DND-41 (cell line): ENCODE measurements at regions not wholly inside any gene's neighbourhood (a gene's known extent, or its start where the extent isn't known, plus 50 kb on each side); places are given as distances from the start of the nearest gene placed in this dataset.

Experiments
- EZH2 ChIP-seq: IDR thresholded peaks from 3 replicates; pipeline ENCODE4 v1.6.1; 2012; ENCODE audit warnings: borderline replicate concordance, low read depth, mild to moderate bottlenecking, moderate library complexity, low read length, inconsistent platforms; ENCODE audit not compliant: severe bottlenecking
- TF ChIP-seq, protein P1 (sequence below): IDR thresholded peaks from 2 replicates; pipeline ENCODE4 v1.5.1; 2012; ENCODE audit warnings: borderline replicate concordance, low read length, moderate library complexity, mild to moderate bottlenecking; ENCODE audit not compliant: poor library complexity, severe bottlenecking; ENCODE audit errors: extremely low read depth

DNA sequence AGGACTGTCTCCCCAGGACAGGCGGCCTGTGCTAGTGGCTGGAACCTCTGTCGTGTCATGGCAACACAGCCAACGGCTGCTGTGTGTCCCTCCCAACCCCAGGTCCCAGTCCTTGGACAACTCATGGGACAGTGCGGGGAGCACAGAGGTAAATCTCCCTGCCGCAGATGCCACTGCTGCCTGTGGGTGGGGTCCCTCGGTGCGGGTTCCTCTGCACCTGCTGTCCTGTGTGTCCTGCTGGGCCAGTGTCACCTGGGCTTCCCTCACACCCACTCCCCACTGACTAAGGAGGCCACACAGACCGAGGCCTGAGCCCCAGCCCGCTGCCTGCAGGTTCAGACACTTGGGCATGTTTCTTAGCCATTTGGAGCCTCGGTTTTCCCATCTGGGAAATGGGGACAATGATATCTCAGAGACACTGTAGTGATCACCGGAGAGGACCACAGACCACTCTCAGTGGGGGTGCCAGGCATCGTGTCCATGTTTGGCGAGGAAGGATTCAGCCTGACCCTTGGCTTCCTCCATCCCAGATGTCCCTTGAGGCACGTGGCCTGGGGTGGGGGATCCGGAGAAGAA lies 96.5 kb downstream of the SIK1 start:
- TF ChIP-seq EZH2: no peak
- TF ChIP-seq, protein P1, sequence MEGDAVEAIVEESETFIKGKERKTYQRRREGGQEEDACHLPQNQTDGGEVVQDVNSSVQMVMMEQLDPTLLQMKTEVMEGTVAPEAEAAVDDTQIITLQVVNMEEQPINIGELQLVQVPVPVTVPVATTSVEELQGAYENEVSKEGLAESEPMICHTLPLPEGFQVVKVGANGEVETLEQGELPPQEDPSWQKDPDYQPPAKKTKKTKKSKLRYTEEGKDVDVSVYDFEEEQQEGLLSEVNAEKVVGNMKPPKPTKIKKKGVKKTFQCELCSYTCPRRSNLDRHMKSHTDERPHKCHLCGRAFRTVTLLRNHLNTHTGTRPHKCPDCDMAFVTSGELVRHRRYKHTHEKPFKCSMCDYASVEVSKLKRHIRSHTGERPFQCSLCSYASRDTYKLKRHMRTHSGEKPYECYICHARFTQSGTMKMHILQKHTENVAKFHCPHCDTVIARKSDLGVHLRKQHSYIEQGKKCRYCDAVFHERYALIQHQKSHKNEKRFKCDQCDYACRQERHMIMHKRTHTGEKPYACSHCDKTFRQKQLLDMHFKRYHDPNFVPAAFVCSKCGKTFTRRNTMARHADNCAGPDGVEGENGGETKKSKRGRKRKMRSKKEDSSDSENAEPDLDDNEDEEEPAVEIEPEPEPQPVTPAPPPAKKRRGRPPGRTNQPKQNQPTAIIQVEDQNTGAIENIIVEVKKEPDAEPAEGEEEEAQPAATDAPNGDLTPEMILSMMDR: no peak
